GM18505 (cell line): ENCODE measurements at regions not wholly inside any gene's neighbourhood (a gene's known extent, or its start where the extent isn't known, plus 50 kb on each side); places are given as distances from the start of the nearest gene placed in this dataset.

Experiments
- ATAC-seq: cut with Tn5 transposase; IDR thresholded peaks from one replicate; pipeline ENCODE4 v1.9.1; 2021; ENCODE audit not compliant: unreplicated experiment
- POLR2A ChIP-seq: IDR thresholded peaks from 4 replicates; pipeline ENCODE4 v1.6.1; 2011; ENCODE audit warnings: borderline replicate concordance; ENCODE audit not compliant: insufficient read depth, insufficient read length; ENCODE audit errors: extremely low read depth

- no peak for TF ChIP-seq POLR2A
- ATAC-seq = no peak
Measured at GRCh38 chr21:24910591-24910990, 696.7 kb downstream of the MRPL39 start.

GRCh38 chr21:24903994-24904635 lies 703.2 kb downstream of the MRPL39 start:
- peak; percentile 51 for ATAC-seq
- no peak for TF ChIP-seq POLR2A

- TF ChIP-seq POLR2A = no peak
- no peak for ATAC-seq
Measured at GRCh38 chr21:24899138-24899537, 708.1 kb downstream of the MRPL39 start.

GRCh38 chr21:24897883-24898282 lies 709.4 kb downstream of the MRPL39 start:
- TF ChIP-seq POLR2A = no peak
- peak; percentile 35 for ATAC-seq

GRCh38 chr21:24896735-24897124 lies 710.6 kb downstream of the MRPL39 start:
- TF ChIP-seq POLR2A = no peak
- ATAC-seq = no peak

- ATAC-seq = peak; percentile 57
- no peak for TF ChIP-seq POLR2A
Measured at GRCh38 chr21:24895885-24896734, 711.2 kb downstream of the MRPL39 start.

- no peak for ATAC-seq
Measured at GRCh38 chr21:24894324-24894723, 713.0 kb downstream of the MRPL39 start.

GRCh38 chr21:24890021-24890420 lies 717.3 kb downstream of the MRPL39 start:
- no peak for ATAC-seq
- TF ChIP-seq POLR2A = no peak

More at GRCh38 chr21:24894324-24894723, 713.0 kb downstream of the MRPL39 start:
- no peak for TF ChIP-seq POLR2A

- no peak for TF ChIP-seq POLR2A
- no peak for ATAC-seq
Measured at GRCh38 chr21:24881506-24881905, 725.8 kb downstream of the MRPL39 start.

- ATAC-seq = no peak
- no peak for TF ChIP-seq POLR2A
Measured at GRCh38 chr21:24870633-24871032, 736.6 kb downstream of the MRPL39 start.

- TF ChIP-seq POLR2A = no peak
- ATAC-seq = no peak
Measured at GRCh38 chr21:24869862-24870261, 737.4 kb downstream of the MRPL39 start.

- TF ChIP-seq POLR2A = no peak
- ATAC-seq = no peak
Measured at GRCh38 chr21:24868117-24868516, 739.2 kb downstream of the MRPL39 start.

- ATAC-seq = no peak
- no peak for TF ChIP-seq POLR2A
Measured at GRCh38 chr21:24861471-24861870, 745.8 kb downstream of the MRPL39 start.

- no peak for TF ChIP-seq POLR2A
- ATAC-seq = no peak
Measured at GRCh38 chr21:24856326-24856725, 751.0 kb downstream of the MRPL39 start.
